ENCODE measurements at regions not wholly inside any gene's neighbourhood (a gene's known extent, or its start where the extent isn't known, plus 50 kb on each side); places are given as distances from the start of the nearest gene placed in this dataset.

GRCh38 chr15:70501121-70501727 is 262.1 kb downstream of the UACA start:
- Mint-ChIP-seq H3K36me3 (ENCODE audit: unreplicated experiment) (no peaks in the 10 kb centered on the region), H3K27me3 (ENCODE audit: unreplicated experiment) (peaks cover 14% of the 10 kb centered on the region), H3K9me3 (ENCODE audit: unreplicated experiment) (peaks cover 9% of the 10 kb centered on the region), H3K27ac (ENCODE audit: unreplicated experiment) (no peak overlapping the region), H3K4me3 (ENCODE audit: unreplicated experiment) (no peak overlapping the region), H3K4me1 (ENCODE audit: low read depth, unreplicated experiment) (peaks cover 22% of the 10 kb centered on the region)
- TF ChIP-seq, protein P1, sequence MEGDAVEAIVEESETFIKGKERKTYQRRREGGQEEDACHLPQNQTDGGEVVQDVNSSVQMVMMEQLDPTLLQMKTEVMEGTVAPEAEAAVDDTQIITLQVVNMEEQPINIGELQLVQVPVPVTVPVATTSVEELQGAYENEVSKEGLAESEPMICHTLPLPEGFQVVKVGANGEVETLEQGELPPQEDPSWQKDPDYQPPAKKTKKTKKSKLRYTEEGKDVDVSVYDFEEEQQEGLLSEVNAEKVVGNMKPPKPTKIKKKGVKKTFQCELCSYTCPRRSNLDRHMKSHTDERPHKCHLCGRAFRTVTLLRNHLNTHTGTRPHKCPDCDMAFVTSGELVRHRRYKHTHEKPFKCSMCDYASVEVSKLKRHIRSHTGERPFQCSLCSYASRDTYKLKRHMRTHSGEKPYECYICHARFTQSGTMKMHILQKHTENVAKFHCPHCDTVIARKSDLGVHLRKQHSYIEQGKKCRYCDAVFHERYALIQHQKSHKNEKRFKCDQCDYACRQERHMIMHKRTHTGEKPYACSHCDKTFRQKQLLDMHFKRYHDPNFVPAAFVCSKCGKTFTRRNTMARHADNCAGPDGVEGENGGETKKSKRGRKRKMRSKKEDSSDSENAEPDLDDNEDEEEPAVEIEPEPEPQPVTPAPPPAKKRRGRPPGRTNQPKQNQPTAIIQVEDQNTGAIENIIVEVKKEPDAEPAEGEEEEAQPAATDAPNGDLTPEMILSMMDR (IDR thresholded peaks at IDR 0.05; ENCODE audit: partially characterized antibody, unreplicated experiment) = no peak
- DNase-seq = no peak

GRCh38 chr15:70499791-70500190 is 263.6 kb downstream of the UACA start:
- Mint-ChIP-seq H3K27me3 (ENCODE audit: unreplicated experiment) (peaks cover 12% of the 10 kb centered on the region), H3K36me3 (ENCODE audit: unreplicated experiment) (no peaks in the 10 kb centered on the region), H3K4me1 (ENCODE audit: low read depth, unreplicated experiment) (peaks cover 21% of the 10 kb centered on the region), H3K9me3 (ENCODE audit: unreplicated experiment) (peaks cover 9% of the 10 kb centered on the region), H3K4me3 (ENCODE audit: unreplicated experiment) (no peak overlapping the region), H3K27ac (ENCODE audit: unreplicated experiment) (no peak overlapping the region)
- TF ChIP-seq, protein P1 (IDR thresholded peaks at IDR 0.05; ENCODE audit: partially characterized antibody, unreplicated experiment) = no peak
- no peak for DNase-seq

- Mint-ChIP-seq H3K9me3 (ENCODE audit: unreplicated experiment) (peaks cover 5% of the 10 kb centered on the region), H3K27me3 (ENCODE audit: unreplicated experiment) (peaks cover 9% of the 10 kb centered on the region), H3K36me3 (ENCODE audit: unreplicated experiment) (no peaks in the 10 kb centered on the region), H3K4me1 (ENCODE audit: low read depth, unreplicated experiment) (peaks cover 17% of the 10 kb centered on the region), H3K4me3 (ENCODE audit: unreplicated experiment) (no peak overlapping the region), H3K27ac (ENCODE audit: unreplicated experiment) (no peak overlapping the region)
- TF ChIP-seq, protein P1 (IDR thresholded peaks at IDR 0.05; ENCODE audit: partially characterized antibody, unreplicated experiment) = no peak
- DNase-seq = no peak
These were observed 265.2 kb downstream of the UACA start for GRCh38 chr15:70498096-70498626.

DNA sequence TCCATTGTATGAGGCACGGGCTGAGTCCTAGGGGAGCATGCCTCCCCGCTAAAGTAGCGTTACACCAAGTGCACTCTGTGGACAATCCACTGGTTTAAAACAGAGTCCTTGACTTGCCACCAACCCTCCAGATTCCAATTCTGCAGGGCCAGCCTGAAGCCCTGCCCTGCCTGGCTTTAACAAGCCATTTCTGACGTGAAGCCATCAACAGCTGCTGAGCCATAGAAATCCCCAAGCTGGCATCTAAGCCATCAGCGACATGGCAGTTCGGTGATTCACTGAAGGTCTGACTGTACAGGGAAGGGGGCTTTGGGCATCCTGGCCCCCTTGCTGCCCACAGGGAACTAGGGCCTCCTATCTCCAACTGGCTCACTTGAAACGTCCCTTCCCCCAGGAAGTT is 265.7 kb downstream of the UACA start:
- Mint-ChIP-seq H3K27me3 (ENCODE audit: unreplicated experiment) (peaks cover 4% of the 10 kb centered on the region), H3K36me3 (ENCODE audit: unreplicated experiment) (no peaks in the 10 kb centered on the region), H3K4me3 (ENCODE audit: unreplicated experiment) (no peak overlapping the region), H3K9me3 (ENCODE audit: unreplicated experiment) (peaks cover 5% of the 10 kb centered on the region), H3K4me1 (ENCODE audit: low read depth, unreplicated experiment) (peaks cover 12% of the 10 kb centered on the region), H3K27ac (ENCODE audit: unreplicated experiment) (no peak overlapping the region)
- no peak for DNase-seq
- TF ChIP-seq, protein P1 (IDR thresholded peaks at IDR 0.05; ENCODE audit: partially characterized antibody, unreplicated experiment) = no peak

- no peak for DNase-seq
- TF ChIP-seq, protein P1 (IDR thresholded peaks at IDR 0.05; ENCODE audit: partially characterized antibody, unreplicated experiment) = no peak
- H3K27ac Mint-ChIP-seq (ENCODE audit: unreplicated experiment) = no peak overlapping the region
- peaks cover 10% of the 10 kb centered on the region for H3K4me1 Mint-ChIP-seq (ENCODE audit: low read depth, unreplicated experiment)
- no peaks in the 10 kb centered on the region for H3K36me3 Mint-ChIP-seq (ENCODE audit: unreplicated experiment)
- peaks cover 7% of the 10 kb centered on the region for H3K9me3 Mint-ChIP-seq (ENCODE audit: unreplicated experiment)
- H3K27me3 Mint-ChIP-seq (ENCODE audit: unreplicated experiment) = peaks cover 7% of the 10 kb centered on the region
- H3K4me3 Mint-ChIP-seq (ENCODE audit: unreplicated experiment) = no peak overlapping the region
These were observed 267.3 kb downstream of the UACA start for GRCh38 chr15:70495991-70496599.
